Keratinocyte (primary cell): ENCODE measurements at regions not wholly inside any gene's neighbourhood (a gene's known extent, or its start where the extent isn't known, plus 50 kb on each side); places are given as distances from the start of the nearest gene placed in this dataset.

Experiments used
- EZH2 ChIP-seq: IDR thresholded peaks from one replicate; pipeline ENCODE4 v1.6.1; 2012; ENCODE audit warnings: inconsistent platforms, mild to moderate bottlenecking, low read length, moderate library complexity
- TF ChIP-seq, protein P1 (sequence below), 3 experiments: IDR thresholded peaks in 1 of 3; conservative IDR thresholded peaks in 1 of 3; optimal IDR thresholded peaks in 1 of 3; 2 replicates in 2 of 3; 3 replicates in 1 of 3; pipeline versions ENCODE3 to v1.5.1; 2011; ENCODE audit warnings: low read length in 3 of 3, mild to moderate bottlenecking in 3 of 3, moderate library complexity in 2 of 3, control low read depth in 1 of 3, inconsistent platforms in 1 of 3; ENCODE audit not compliant: insufficient read depth in 2 of 3; ENCODE audit errors: extremely low read depth in 1 of 3

DNA sequence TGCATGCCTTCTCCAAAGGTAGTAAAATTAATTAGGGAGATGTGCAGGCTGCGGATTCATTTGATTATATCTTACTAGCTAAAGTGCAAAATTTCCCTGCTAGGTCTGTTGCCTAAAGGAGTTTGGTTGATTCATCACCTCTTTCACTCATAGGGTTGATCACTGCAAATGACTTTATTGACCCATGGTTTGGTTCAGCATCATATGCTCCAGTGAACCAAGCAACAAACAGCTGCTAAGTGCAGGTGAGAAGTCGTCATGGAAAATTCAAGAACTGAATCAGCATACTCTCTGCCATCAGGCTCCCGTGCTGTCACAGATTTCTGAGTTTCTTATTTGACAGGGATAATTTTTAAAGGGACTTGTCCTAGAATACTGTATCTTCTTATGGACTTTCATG lies 571.8 kb upstream of the CDH18 start:
- TF ChIP-seq, protein P1, sequence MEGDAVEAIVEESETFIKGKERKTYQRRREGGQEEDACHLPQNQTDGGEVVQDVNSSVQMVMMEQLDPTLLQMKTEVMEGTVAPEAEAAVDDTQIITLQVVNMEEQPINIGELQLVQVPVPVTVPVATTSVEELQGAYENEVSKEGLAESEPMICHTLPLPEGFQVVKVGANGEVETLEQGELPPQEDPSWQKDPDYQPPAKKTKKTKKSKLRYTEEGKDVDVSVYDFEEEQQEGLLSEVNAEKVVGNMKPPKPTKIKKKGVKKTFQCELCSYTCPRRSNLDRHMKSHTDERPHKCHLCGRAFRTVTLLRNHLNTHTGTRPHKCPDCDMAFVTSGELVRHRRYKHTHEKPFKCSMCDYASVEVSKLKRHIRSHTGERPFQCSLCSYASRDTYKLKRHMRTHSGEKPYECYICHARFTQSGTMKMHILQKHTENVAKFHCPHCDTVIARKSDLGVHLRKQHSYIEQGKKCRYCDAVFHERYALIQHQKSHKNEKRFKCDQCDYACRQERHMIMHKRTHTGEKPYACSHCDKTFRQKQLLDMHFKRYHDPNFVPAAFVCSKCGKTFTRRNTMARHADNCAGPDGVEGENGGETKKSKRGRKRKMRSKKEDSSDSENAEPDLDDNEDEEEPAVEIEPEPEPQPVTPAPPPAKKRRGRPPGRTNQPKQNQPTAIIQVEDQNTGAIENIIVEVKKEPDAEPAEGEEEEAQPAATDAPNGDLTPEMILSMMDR (optimal IDR thresholded peaks at IDR 0.05 in 1 of 3, IDR thresholded peaks at IDR 0.05 in 1 of 3, conservative IDR thresholded peaks at IDR 0.05 in 1 of 3; ENCODE audit: extremely low read depth in 1 of 3, insufficient read depth in 2 of 3, low read length in 3 of 3), result no peak
- TF ChIP-seq EZH2, result no peak
